OCI-LY1 (cell line): ENCODE measurements at regions not wholly inside any gene's neighbourhood (a gene's known extent, or its start where the extent isn't known, plus 50 kb on each side); places are given as distances from the start of the nearest gene placed in this dataset.

Experiments
- H2AFZ ChIP-seq: fragments of 200-600 bp; sonication (generic), shearing (Covaris generic); 2 replicates; pipeline ENCODE4 v1.6.0; 2014; ENCODE audit warnings: antibody characterized with exemption, mild to moderate bottlenecking, low read length
- H3F3A ChIP-seq: fragments of 200-600 bp; sonication (generic), shearing (Covaris generic); 2 replicates; pipeline ENCODE4 v1.6.0; 2014; ENCODE audit warnings: mild to moderate bottlenecking, antibody characterized with exemption, low read length, moderate library complexity; ENCODE audit not compliant: insufficient read depth
- H3K27ac ChIP-seq: fragments of 200-600 bp; sonication (generic); 2 replicates; pipeline ENCODE4 v1.5.1; 2014; ENCODE audit warnings: low read length, mixed run types, mild to moderate bottlenecking, low read depth; ENCODE audit not compliant: poor library complexity, severe bottlenecking
- H3K27me3 ChIP-seq: fragments of 200-600 bp; sonication (generic); 2 replicates; pipeline ENCODE4 v1.6.0; 2014; ENCODE audit warnings: antibody characterized with exemption, mild to moderate bottlenecking, low read length, moderate library complexity; ENCODE audit not compliant: insufficient read depth
- H3K36me3 ChIP-seq: fragments of 200-600 bp; sonication (generic); 2 replicates; pipeline ENCODE4 v1.6.1; 2014; ENCODE audit warnings: mild to moderate bottlenecking, antibody characterized with exemption, low read length, moderate library complexity, mixed read lengths; ENCODE audit not compliant: insufficient read depth
- H3K4me1 ChIP-seq: fragments of 200-600 bp; sonication (generic); 2 replicates; pipeline ENCODE4 v1.5.1; 2014; ENCODE audit warnings: mild to moderate bottlenecking, low read length, moderate library complexity; ENCODE audit not compliant: insufficient read depth, severe bottlenecking
- H3K4me2 ChIP-seq: fragments of 200-600 bp; sonication (generic), shearing (Covaris generic); 2 replicates; pipeline ENCODE4 v1.6.1; 2014; ENCODE audit warnings: low read length
- H3K4me3 ChIP-seq: fragments of 200-600 bp; sonication (generic); 2 replicates; pipeline ENCODE4 v1.5.1; 2014; ENCODE audit warnings: low read length, low read depth, mild to moderate bottlenecking, mixed read lengths; ENCODE audit not compliant: poor library complexity, severe bottlenecking
- H3K79me2 ChIP-seq: fragments of 200-600 bp; shearing (Covaris generic); 2 replicates; pipeline ENCODE4 v1.6.1; 2016; ENCODE audit warnings: mixed run types, low read length, mixed read lengths; ENCODE audit not compliant: insufficient read depth
- H3K9ac ChIP-seq: fragments of 200-600 bp; sonication (generic), shearing (Covaris generic); 2 replicates; pipeline ENCODE4 v1.6.1; 2014; ENCODE audit warnings: mild to moderate bottlenecking, low read length, mixed read lengths
- H3K9me2 ChIP-seq: fragments of 200-600 bp; sonication (generic), shearing (Covaris generic); 2 replicates; pipeline ENCODE4 v1.6.1; 2014; ENCODE audit warnings: low read depth, mild to moderate bottlenecking, low read length, mixed read lengths
- H3K9me3 ChIP-seq: fragments of 200-600 bp; shearing (Covaris generic); 2 replicates; pipeline ENCODE4 v1.6.1; 2014; ENCODE audit warnings: low read length, mixed read lengths
- H4K20me1 ChIP-seq: fragments of 200-600 bp; sonication (generic), shearing (Covaris generic); 2 replicates; pipeline ENCODE4 v1.6.0; 2016; ENCODE audit warnings: mild to moderate bottlenecking, low read length; ENCODE audit not compliant: insufficient read depth
- CTCF ChIP-seq: fragments of 200-600 bp; sonication (generic), shearing (Covaris generic); IDR thresholded peaks from 2 replicates; pipeline ENCODE4 v1.5.1; 2017; ENCODE audit warnings: mild to moderate bottlenecking, antibody characterized with exemption, low read length, moderate library complexity, mixed read lengths
- EZH2 ChIP-seq: fragments of 200-600 bp; sonication (generic), shearing (Covaris generic); IDR thresholded peaks from 2 replicates; pipeline ENCODE4 v1.8.0; 2017; ENCODE audit warnings: borderline replicate concordance, mixed run types, mild to moderate bottlenecking, antibody characterized with exemption, low read length, moderate library complexity, mixed read lengths

- no peak overlapping the region for H3K27ac ChIP-seq
- TF ChIP-seq EZH2 (no peak), CTCF (no peak)
- H3K4me3 ChIP-seq = no peak overlapping the region
- H3K4me1 ChIP-seq = no peaks in the 10 kb centered on the region
- H3K79me2 ChIP-seq = no peaks in the 10 kb centered on the region
- H4K20me1 ChIP-seq = no peaks in the 10 kb centered on the region
- H3K36me3 ChIP-seq = no peaks in the 10 kb centered on the region
- no peak overlapping the region for H3K9ac ChIP-seq
- H3K9me2 ChIP-seq = no peaks in the 10 kb centered on the region
- H2AFZ ChIP-seq = no peak overlapping the region
- no peaks in the 10 kb centered on the region for H3K9me3 ChIP-seq
- no peaks in the 10 kb centered on the region for H3K27me3 ChIP-seq
- no peak overlapping the region for H3K4me2 ChIP-seq
- no peaks in the 10 kb centered on the region for H3F3A ChIP-seq
Observed at GRCh38 chr6:147061252-147061651, 143.0 kb upstream of the STXBP5 start.

GRCh38 chr6:147063469-147064031, 140.7 kb upstream of the STXBP5 start:
- Histone ChIP-seq H3K9ac (no peak overlapping the region), H3K79me2 (no peaks in the 10 kb centered on the region), H3K4me2 (no peak overlapping the region), H3K36me3 (no peaks in the 10 kb centered on the region), H3K4me3 (no peak overlapping the region), H3K9me2 (no peaks in the 10 kb centered on the region), H3K9me3 (no peaks in the 10 kb centered on the region), H3F3A (no peaks in the 10 kb centered on the region), H3K27ac (no peak overlapping the region), H4K20me1 (no peaks in the 10 kb centered on the region), H3K27me3 (no peaks in the 10 kb centered on the region), H2AFZ (no peak overlapping the region), H3K4me1 (no peaks in the 10 kb centered on the region)
- no peak for TF ChIP-seq CTCF
- TF ChIP-seq EZH2 = no peak

- H3K9me2 ChIP-seq = no peaks in the 10 kb centered on the region
- H3K27me3 ChIP-seq = no peaks in the 10 kb centered on the region
- no peaks in the 10 kb centered on the region for H3K79me2 ChIP-seq
- TF ChIP-seq EZH2 (no peak), CTCF (no peak)
- H3K4me2 ChIP-seq = no peak overlapping the region
- no peaks in the 10 kb centered on the region for H3F3A ChIP-seq
- no peak overlapping the region for H2AFZ ChIP-seq
- no peaks in the 10 kb centered on the region for H3K9me3 ChIP-seq
- no peaks in the 10 kb centered on the region for H4K20me1 ChIP-seq
- no peak overlapping the region for H3K27ac ChIP-seq
- H3K36me3 ChIP-seq = no peaks in the 10 kb centered on the region
- H3K9ac ChIP-seq = no peak overlapping the region
- no peak overlapping the region for H3K4me3 ChIP-seq
- H3K4me1 ChIP-seq = no peaks in the 10 kb centered on the region
Observed at GRCh38 chr6:147065786-147066185, 138.4 kb upstream of the STXBP5 start.
